HEK293T (cell line): ENCODE measurements at regions not wholly inside any gene's neighbourhood (a gene's known extent, or its start where the extent isn't known, plus 50 kb on each side); places are given as distances from the start of the nearest gene placed in this dataset.

Source experiments
- ARNT ChIP-seq: fragments of 450-650 bp; IDR thresholded peaks from 2 replicates; pipeline ENCODE4 v1.6.1; 2017; ENCODE audit warnings: mild to moderate bottlenecking
- BHLHE40 ChIP-seq: fragments of 450-650 bp; IDR thresholded peaks from 2 replicates; pipeline ENCODE4 v1.6.1; 2016; ENCODE audit warnings: mild to moderate bottlenecking, moderate library complexity, borderline replicate concordance
- CTBP1 ChIP-seq: fragments of 450-650 bp; IDR thresholded peaks from 2 replicates; pipeline ENCODE4 v1.6.1; 2016; ENCODE audit warnings: borderline replicate concordance
- ELF4 ChIP-seq: fragments of 450-650 bp; IDR thresholded peaks from 2 replicates; pipeline ENCODE4 v1.6.1; 2017; ENCODE audit warnings: antibody characterized with exemption
- FOXA1 ChIP-seq: fragments of 450-650 bp; IDR thresholded peaks from 2 replicates; pipeline ENCODE4 v1.6.1; 2016; ENCODE audit warnings: mild to moderate bottlenecking
- FOXK2 ChIP-seq: fragments of 450-650 bp; IDR thresholded peaks from 2 replicates; pipeline ENCODE4 v1.6.1; 2016; ENCODE audit warnings: mild to moderate bottlenecking
- FOXM1 ChIP-seq: fragments of 450-650 bp; IDR thresholded peaks from 2 replicates; pipeline ENCODE4 v1.6.1; 2017; ENCODE audit warnings: mild to moderate bottlenecking, borderline replicate concordance
- L3MBTL2 ChIP-seq: fragments of 450-650 bp; conservative IDR thresholded peaks from 2 replicates; pipeline ENCODE4 v1.6.1; 2016; ENCODE audit warnings: mild to moderate bottlenecking
- LEF1 ChIP-seq: fragments of 450-650 bp; IDR thresholded peaks from 2 replicates; pipeline ENCODE4 v1.6.1; 2017; ENCODE audit warnings: mild to moderate bottlenecking, borderline replicate concordance
- NFRKB ChIP-seq: fragments of 450-650 bp; IDR thresholded peaks from 2 replicates; pipeline ENCODE4 v1.6.1; 2016; ENCODE audit warnings: mild to moderate bottlenecking, moderate library complexity
- SP1 ChIP-seq: fragments of 450-650 bp; IDR thresholded peaks from 2 replicates; pipeline ENCODE4 v1.6.1; 2017
- SUZ12 ChIP-seq: fragments of 450-650 bp; IDR thresholded peaks from 2 replicates; pipeline ENCODE4 v1.6.1; 2016; ENCODE audit warnings: mild to moderate bottlenecking
- TARDBP ChIP-seq: fragments of 450-650 bp; IDR thresholded peaks from 2 replicates; pipeline ENCODE4 v1.6.1; 2016

- TF ChIP-seq SP1 (no peak), LEF1 (no peak), BHLHE40 (no peak), ELF4 (no peak), CTBP1 (no peak), SUZ12 (no peak), L3MBTL2 (no peak), NFRKB (no peak), ARNT (no peak), FOXK2 (no peak), FOXA1 (no peak), TARDBP (no peak), FOXM1 (no peak)
Observed at GRCh38 chr15:91783008-91783407, 70.5 kb upstream of the SLCO3A1 start.
